HCT116 (cell line): ENCODE measurements at regions not wholly inside any gene's neighbourhood (a gene's known extent, or its start where the extent isn't known, plus 50 kb on each side); places are given as distances from the start of the nearest gene placed in this dataset.

ENCODE experiments used
- ATAC-seq: fragments of 200-7000 bp; cut with Tn5 transposase; 2 replicates; pipeline ENCODE4 v1.9.1; 2020; ENCODE audit warnings: mild to moderate bottlenecking, moderate library complexity
- BruUV-seq: library from RNA; stranded (reverse); fragments of 400-500 nt; replicated peaks from 2 replicates; lab custom pipeline; 2021; lab: Mats Ljungman, UMichigan
- CTCF ChIA-PET: fragments of 300-600 bp; sonication (Branson Sonifier 250); formaldehyde crosslinking; loops from one replicate; lab custom pipeline; 2021; ENCODE audit warnings: antibody characterized with exemption; lab: Charles Lee
- POLR2A ChIA-PET: fragments of 300-600, 350-600 bp; sonication (Branson Sonifier 250); formaldehyde crosslinking; loops from one replicate; lab custom pipeline; 2021; ENCODE audit warnings: antibody characterized with exemption; lab: Charles Lee
- RAD21 ChIA-PET, 2 experiments: fragments of 300-600 bp; sonication (Branson Sonifier 250); formaldehyde crosslinking; loops; one replicate each; lab custom pipeline; 2023; ENCODE audit warnings: low total read pairs in 2 of 2; ENCODE audit not compliant: uncharacterized antibody in 2 of 2, unreplicated experiment in 2 of 2, low non-redundant PET in 1 of 2; lab: Charles Lee
- DNase-seq: peaks from one replicate; pipeline ENCODE4 v3.0.0-alpha.2; 2010; ENCODE audit warnings: low read depth, low spot score
- H2AFZ ChIP-seq: fragments of 200-600 bp; shearing (Covaris generic), sonication (generic); 2 replicates; pipeline ENCODE4 v1.6.1; 2017; ENCODE audit warnings: low read depth, mixed run types, mixed read lengths, antibody characterized with exemption, low read length; ENCODE audit not compliant: poor library complexity, severe bottlenecking
- H3K27ac ChIP-seq: 2 replicates; pipeline ENCODE4 v1.5.1; 2012; ENCODE audit warnings: low read depth, low read length
- H3K27me3 ChIP-seq: fragments of 200-600 bp; sonication (generic); 2 replicates; pipeline ENCODE4 v1.6.1; 2016; ENCODE audit warnings: mixed run types, low read length, mixed read lengths; ENCODE audit not compliant: insufficient read depth
- H3K36me3 ChIP-seq, 2 experiments: fragments of 200-500 bp in 1 of 2; fragments of 200-600 bp in 1 of 2; sonication (Bioruptor generic) in 1 of 2; sonication (generic) in 1 of 2; 2 replicates each; pipeline versions ENCODE4 v1.5.1 to v1.6.1; 2014 to 2016; ENCODE audit warnings: low read length in 2 of 2, inconsistent platforms in 1 of 2, mixed read lengths in 1 of 2, mixed run types in 1 of 2; ENCODE audit not compliant: insufficient read depth in 2 of 2, control insufficient read depth in 1 of 2
- H3K4me1 ChIP-seq, 2 experiments: fragments of 200-600 bp in 1 of 2; sonication (generic) in 1 of 2; 2 replicates each; pipeline versions ENCODE4 v1.5.1 to v1.6.1; 2012 to 2017; ENCODE audit warnings: low read length in 2 of 2, inconsistent platforms in 1 of 2, mild to moderate bottlenecking in 1 of 2, mixed read lengths in 1 of 2, mixed run types in 1 of 2, moderate library complexity in 1 of 2; ENCODE audit not compliant: insufficient read depth in 2 of 2, control insufficient read depth in 1 of 2
- H3K4me2 ChIP-seq: fragments of 200-600 bp; sonication (generic); 2 replicates; pipeline ENCODE4 v1.6.1; 2017; ENCODE audit warnings: mixed run types, low read length, mixed read lengths
- H3K4me3 ChIP-seq, 2 experiments: fragments of 200-600 bp in 1 of 2; sonication (generic) in 1 of 2; replicated peaks in 1 of 2; 2 replicates each; pipeline ENCODE4 v1.5.1; 2011 to 2016; ENCODE audit warnings: low read length in 2 of 2, control low read depth in 1 of 2, low read depth in 1 of 2, mild to moderate bottlenecking in 1 of 2, mixed read lengths in 1 of 2, mixed run types in 1 of 2
- H3K79me2 ChIP-seq: fragments of 200-600 bp; sonication (generic); 2 replicates; pipeline ENCODE4 v1.6.1; 2017; ENCODE audit warnings: mild to moderate bottlenecking, mixed run types, low read length, moderate library complexity, mixed read lengths; ENCODE audit not compliant: insufficient read depth
- H3K9ac ChIP-seq: fragments of 200-600 bp; sonication (generic); 2 replicates; pipeline ENCODE4 v1.6.1; 2016; ENCODE audit warnings: low read length, mixed read lengths
- H3K9me2 ChIP-seq: fragments of 200-600 bp; sonication (generic), shearing (Covaris generic); 2 replicates; pipeline ENCODE4 v1.6.1; 2017; ENCODE audit warnings: mixed run types, mild to moderate bottlenecking, moderate library complexity; ENCODE audit not compliant: insufficient read depth
- H3K9me3 ChIP-seq, 2 experiments: fragments of 200-500 bp in 1 of 2; fragments of 200-600 bp in 1 of 2; sonication (Bioruptor generic) in 1 of 2; sonication (generic) in 1 of 2; 2 replicates each; pipeline ENCODE4 v1.6.1; 2014 to 2017; ENCODE audit warnings: low read length in 2 of 2, mixed read lengths in 2 of 2, inconsistent platforms in 1 of 2, low read depth in 1 of 2, mild to moderate bottlenecking in 1 of 2, mixed run types in 1 of 2, moderate library complexity in 1 of 2; ENCODE audit not compliant: control insufficient read depth in 1 of 2, insufficient read depth in 1 of 2
- H4K20me1 ChIP-seq: fragments of 200-600 bp; sonication (generic), shearing (Covaris generic); 2 replicates; pipeline ENCODE4 v1.6.1; 2017; ENCODE audit warnings: mixed run types, mild to moderate bottlenecking, moderate library complexity; ENCODE audit not compliant: insufficient read depth
- CBX3 ChIP-seq: IDR thresholded peaks from 2 replicates; pipeline ENCODE4 v1.6.1; 2012; ENCODE audit warnings: low read depth
- CEBPB ChIP-seq: IDR thresholded peaks from 2 replicates; pipeline ENCODE4 v1.6.1; 2012; ENCODE audit warnings: low read depth
- EGR1 ChIP-seq: IDR thresholded peaks from 2 replicates; pipeline ENCODE4 v1.6.1; 2012; ENCODE audit warnings: low read depth
- EZH2 ChIP-seq: fragments of 200-600 bp; sonication (generic); IDR thresholded peaks from 2 replicates; pipeline ENCODE4 v1.6.1; 2017; ENCODE audit warnings: antibody characterized with exemption, mixed run types
- FOSL1 ChIP-seq: IDR thresholded peaks from 2 replicates; pipeline ENCODE4 v1.6.1; 2012; ENCODE audit warnings: low read depth
- MAX ChIP-seq: IDR thresholded peaks from 2 replicates; pipeline ENCODE4 v1.6.1; 2012
- POLR2A ChIP-seq: IDR thresholded peaks from 2 replicates; pipeline ENCODE4 v1.7.0; 2011; ENCODE audit warnings: borderline replicate concordance; ENCODE audit not compliant: insufficient read depth, insufficient read length; ENCODE audit errors: extremely low read depth
- REST ChIP-seq: IDR thresholded peaks from 2 replicates; pipeline ENCODE4 v1.6.1; 2012; ENCODE audit warnings: low read depth
- SRF ChIP-seq: IDR thresholded peaks from 2 replicates; pipeline ENCODE4 v1.6.1; 2012; ENCODE audit warnings: low read depth
- TCF7L2 ChIP-seq: IDR thresholded peaks from 2 replicates; pipeline ENCODE4 v1.7.0; 2011; ENCODE audit warnings: borderline replicate concordance, inconsistent platforms; ENCODE audit not compliant: insufficient read depth, insufficient read length; ENCODE audit errors: extremely low read depth
- ZFX ChIP-seq: fragments of 450-650 bp; IDR thresholded peaks from 2 replicates; pipeline ENCODE4 v1.6.1; 2017
- ZNF274 ChIP-seq: fragments of 200-500 bp; sonication (Bioruptor generic); IDR thresholded peaks from 2 replicates; pipeline ENCODE4 v1.6.1; 2014; ENCODE audit warnings: mild to moderate bottlenecking, low read depth, low read length, inconsistent platforms
- intact Hi-C: fragments of 100-400 bp; cut with micrococcal nuclease; formaldehyde crosslinking; loops from 2 replicates; pipeline ENCODE4 v1.10.0; 2022

GRCh38 chr1:121586369-121587229 lies 401.8 kb downstream of the SRGAP2C start (continued):
- no peak for TF ChIP-seq REST
- TF ChIP-seq CEBPB: no peak
- TF ChIP-seq EGR1: no peak
- no peak for TF ChIP-seq ZFX
- no peak for TF ChIP-seq TCF7L2
- TF ChIP-seq FOSL1: no peak
- TF ChIP-seq ZNF274: no peak
- TF ChIP-seq MAX: no peak
- no peak for TF ChIP-seq POLR2A

GRCh38 chr1:121587230-121587569 lies 402.4 kb downstream of the SRGAP2C start:
- BruUV-seq: no TSS peak
- Histone ChIP-seq H3K4me3 (no peak overlapping the region), H3K4me2 (no peak overlapping the region), H3K9me2 (no peaks in the 10 kb centered on the region), H3K27ac (no peak overlapping the region), H3K9ac (no peak overlapping the region), H3K9me3 (no peaks in the 10 kb centered on the region), H3K79me2 (no peaks in the 10 kb centered on the region), H4K20me1 (no peaks in the 10 kb centered on the region), H3K27me3 (no peaks in the 10 kb centered on the region), H3K4me1 (no peaks in the 10 kb centered on the region; a peak in 1 of 4 replicates), H3K36me3 (no peaks in the 10 kb centered on the region), H2AFZ (no peak overlapping the region)
- ChIA-PET RAD21 (no interaction called here), POLR2A (no interaction called here), CTCF (no interaction called here)
- DNase-seq (no peak), ATAC-seq (no peak)
- intact Hi-C loops: no loop called here
- TF ChIP-seq SRF: no peak
- no peak for TF ChIP-seq MAX
- no peak for TF ChIP-seq CBX3
- TF ChIP-seq TCF7L2: no peak
- TF ChIP-seq ZNF274: no peak
- no peak for TF ChIP-seq EZH2
